ENCODE measurements at regions not wholly inside any gene's neighbourhood (a gene's known extent, or its start where the extent isn't known, plus 50 kb on each side); places are given as distances from the start of the nearest gene placed in this dataset.
"Not testable (repeated sequence)": the region's sequence is repeated elsewhere in the genome, so short reads cannot be mapped to it uniquely, and the experiment has no call there.

GRCh38 chr10:64547168-64547567 lies 1026.0 kb downstream of the REEP3 start:
- no peaks in the 10 kb centered on the region for H3K27me3 ChIP-seq (ENCODE audit: control insufficient read depth, insufficient read depth, low read length)
- H3K4me1 ChIP-seq (ENCODE audit: control insufficient read depth, insufficient read depth, low read length) = no peaks in the 10 kb centered on the region
- H3K4me3 ChIP-seq (ENCODE audit: low read length) = no peak overlapping the region
- H3K9ac ChIP-seq (ENCODE audit: low read length) = no peak overlapping the region
- no peaks in the 10 kb centered on the region for H3K9me3 ChIP-seq (ENCODE audit: control insufficient read depth, low read length)
- H3K36me3 ChIP-seq (ENCODE audit: control insufficient read depth, insufficient read depth, low read length) = no peaks in the 10 kb centered on the region

GRCh38 chr10:64555666-64556065 lies 1034.5 kb downstream of the REEP3 start:
- Histone ChIP-seq H3K36me3 (ENCODE audit: control insufficient read depth, insufficient read depth, low read length) (no peaks in the 10 kb centered on the region), H3K4me1 (ENCODE audit: control insufficient read depth, insufficient read depth, low read length) (no peaks in the 10 kb centered on the region), H3K9ac (ENCODE audit: low read length) (no peak overlapping the region), H3K9me3 (ENCODE audit: control insufficient read depth, low read length) (no peaks in the 10 kb centered on the region), H3K27me3 (ENCODE audit: control insufficient read depth, insufficient read depth, low read length) (no peaks in the 10 kb centered on the region), H3K4me3 (ENCODE audit: low read length) (no peak overlapping the region)

DNA sequence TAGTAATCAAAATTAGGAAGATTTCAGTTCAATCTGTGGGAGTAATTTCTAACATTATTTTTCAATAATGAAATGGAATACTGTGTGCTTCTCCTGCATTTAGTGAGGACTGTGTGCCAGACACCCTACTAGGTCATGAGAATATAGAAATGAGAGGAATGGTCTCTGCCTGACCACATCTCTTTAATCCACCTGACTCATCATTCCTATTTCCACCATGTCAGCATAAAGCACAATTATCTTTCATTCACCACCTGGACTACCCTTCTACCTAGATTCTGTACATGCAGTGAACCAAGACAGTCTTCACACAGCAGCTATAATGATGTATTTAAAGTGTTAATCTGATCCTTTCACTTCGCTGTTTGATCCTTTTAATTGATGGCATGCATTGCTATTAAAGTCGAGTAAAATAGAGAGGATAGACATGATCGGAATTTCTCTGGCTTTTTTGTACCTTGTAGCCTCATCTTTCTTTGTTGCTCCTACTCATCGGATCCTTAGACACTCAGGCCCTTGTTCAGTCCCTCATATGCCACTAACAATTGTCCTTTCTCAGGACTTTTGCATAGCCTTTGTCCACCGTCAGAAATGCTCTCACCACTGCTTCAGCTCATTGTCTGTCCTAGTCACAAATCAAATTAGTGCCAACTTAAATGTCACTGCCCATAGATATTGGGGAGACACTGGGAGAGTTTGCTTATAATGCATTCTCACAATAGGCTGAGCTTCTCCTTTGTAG lies 1037.1 kb downstream of the REEP3 start:
- H3K9ac ChIP-seq (ENCODE audit: low read length) = no peak overlapping the region
- H3K27me3 ChIP-seq (ENCODE audit: control insufficient read depth, insufficient read depth, low read length) = no peaks in the 10 kb centered on the region
- no peaks in the 10 kb centered on the region for H3K9me3 ChIP-seq (ENCODE audit: control insufficient read depth, low read length)
- no peak overlapping the region for H3K4me3 ChIP-seq (ENCODE audit: low read length)
- no peaks in the 10 kb centered on the region for H3K36me3 ChIP-seq (ENCODE audit: control insufficient read depth, insufficient read depth, low read length)
- no peaks in the 10 kb centered on the region for H3K4me1 ChIP-seq (ENCODE audit: control insufficient read depth, insufficient read depth, low read length)

- H3K36me3 ChIP-seq (ENCODE audit: control insufficient read depth, insufficient read depth, low read length) = no peaks in the 10 kb centered on the region
- H3K27me3 ChIP-seq (ENCODE audit: control insufficient read depth, insufficient read depth, low read length) = no peaks in the 10 kb centered on the region
- H3K4me1 ChIP-seq (ENCODE audit: control insufficient read depth, insufficient read depth, low read length) = peaks cover 8% of the 10 kb centered on the region
Measured at GRCh38 chr10:64571056-64571455, 1049.9 kb downstream of the REEP3 start.

DNA sequence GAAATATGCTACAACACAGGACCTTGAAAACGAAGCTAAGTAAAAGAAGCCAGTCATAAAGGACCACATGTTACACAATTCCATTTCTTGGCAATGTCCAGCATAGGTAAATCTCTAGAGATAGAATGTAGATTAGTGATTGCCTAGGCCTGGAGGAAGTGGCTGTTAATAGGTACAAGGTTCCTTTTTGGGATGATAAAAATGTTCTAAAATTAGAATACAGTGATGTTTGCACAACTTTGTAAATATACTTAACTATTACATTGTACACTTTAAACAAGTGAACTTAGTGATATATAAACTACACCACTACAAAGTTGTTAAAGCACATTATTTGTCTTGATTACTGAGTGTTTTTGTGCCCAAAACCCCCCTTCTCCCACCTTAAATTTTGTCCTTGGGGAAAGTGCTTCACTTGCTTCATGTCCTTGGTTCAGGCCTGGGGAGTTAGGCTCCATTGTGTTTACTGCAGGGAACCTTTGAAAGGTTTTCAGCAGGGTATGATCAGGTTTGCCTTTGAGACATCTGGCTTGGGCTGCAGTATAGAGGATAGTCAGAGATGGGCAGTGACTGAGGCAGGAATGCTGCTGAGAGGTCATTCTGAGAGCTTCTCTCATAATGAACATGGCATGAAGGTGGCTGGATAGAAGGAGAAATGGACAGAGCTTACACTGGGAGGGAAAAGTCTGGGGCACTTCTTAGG lies 1052.6 kb downstream of the REEP3 start:
- Histone ChIP-seq H3K4me1 (ENCODE audit: control insufficient read depth, insufficient read depth, low read length) (peaks cover 8% of the 10 kb centered on the region), H3K27me3 (ENCODE audit: control insufficient read depth, insufficient read depth, low read length) (peaks cover 3% of the 10 kb centered on the region), H3K36me3 (ENCODE audit: control insufficient read depth, insufficient read depth, low read length) (no peaks in the 10 kb centered on the region), H3K4me3 (ENCODE audit: low read length) (no peak overlapping the region), H3K9me3 (ENCODE audit: control insufficient read depth, low read length) (no peaks in the 10 kb centered on the region), H3K9ac (ENCODE audit: low read length) (no peak overlapping the region)

More at GRCh38 chr10:64571056-64571455, 1049.9 kb downstream of the REEP3 start:
- no peak overlapping the region for H3K4me3 ChIP-seq (ENCODE audit: low read length)
- H3K9me3 ChIP-seq (ENCODE audit: control insufficient read depth, low read length) = no peaks in the 10 kb centered on the region
- no peak overlapping the region for H3K9ac ChIP-seq (ENCODE audit: low read length)

GRCh38 chr10:64574371-64574770 lies 1053.2 kb downstream of the REEP3 start:
- Histone ChIP-seq H3K4me3 (ENCODE audit: low read length) (no peak overlapping the region), H3K9ac (ENCODE audit: low read length) (no peak overlapping the region), H3K9me3 (ENCODE audit: control insufficient read depth, low read length) (no peaks in the 10 kb centered on the region), H3K27me3 (ENCODE audit: control insufficient read depth, insufficient read depth, low read length) (peaks cover 3% of the 10 kb centered on the region), H3K36me3 (ENCODE audit: control insufficient read depth, insufficient read depth, low read length) (no peaks in the 10 kb centered on the region), H3K4me1 (ENCODE audit: control insufficient read depth, insufficient read depth, low read length) (peaks cover 8% of the 10 kb centered on the region)

GRCh38 chr10:64576497-64576896 lies 1055.3 kb downstream of the REEP3 start:
- Histone ChIP-seq H3K9ac (ENCODE audit: low read length) (no peak overlapping the region), H3K4me3 (ENCODE audit: low read length) (no peak overlapping the region), H3K36me3 (ENCODE audit: control insufficient read depth, insufficient read depth, low read length) (no peaks in the 10 kb centered on the region), H3K27me3 (ENCODE audit: control insufficient read depth, insufficient read depth, low read length) (peaks cover 3% of the 10 kb centered on the region), H3K9me3 (ENCODE audit: control insufficient read depth, low read length) (no peaks in the 10 kb centered on the region), H3K4me1 (ENCODE audit: control insufficient read depth, insufficient read depth, low read length) (peaks cover 8% of the 10 kb centered on the region)

DNA sequence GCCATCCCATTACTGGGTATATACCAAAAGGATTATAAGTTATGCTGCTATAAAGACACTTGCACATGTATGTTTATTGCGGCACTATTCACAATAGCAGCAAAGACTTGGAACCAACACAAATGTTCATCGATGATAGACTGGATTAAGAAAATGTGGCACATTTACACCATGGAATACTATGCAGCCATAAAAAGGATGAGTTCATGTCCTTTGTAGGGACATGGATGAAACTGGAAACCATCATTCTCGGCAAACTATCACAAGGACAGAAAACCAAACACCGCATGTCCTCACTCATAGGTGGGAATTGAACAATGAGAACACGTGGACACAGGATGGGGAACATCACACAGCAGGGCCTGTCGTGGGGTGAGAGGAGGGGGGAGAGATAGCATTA lies 1057.6 kb downstream of the REEP3 start:
- not testable (repeated sequence) for H3K36me3 ChIP-seq (ENCODE audit: control insufficient read depth, insufficient read depth, low read length); H3K4me1 ChIP-seq (ENCODE audit: control insufficient read depth, insufficient read depth, low read length); H3K27me3 ChIP-seq (ENCODE audit: control insufficient read depth, insufficient read depth, low read length); H3K9me3 ChIP-seq (ENCODE audit: control insufficient read depth, low read length); H3K4me3 ChIP-seq (ENCODE audit: low read length); H3K9ac ChIP-seq (ENCODE audit: low read length)

DNA sequence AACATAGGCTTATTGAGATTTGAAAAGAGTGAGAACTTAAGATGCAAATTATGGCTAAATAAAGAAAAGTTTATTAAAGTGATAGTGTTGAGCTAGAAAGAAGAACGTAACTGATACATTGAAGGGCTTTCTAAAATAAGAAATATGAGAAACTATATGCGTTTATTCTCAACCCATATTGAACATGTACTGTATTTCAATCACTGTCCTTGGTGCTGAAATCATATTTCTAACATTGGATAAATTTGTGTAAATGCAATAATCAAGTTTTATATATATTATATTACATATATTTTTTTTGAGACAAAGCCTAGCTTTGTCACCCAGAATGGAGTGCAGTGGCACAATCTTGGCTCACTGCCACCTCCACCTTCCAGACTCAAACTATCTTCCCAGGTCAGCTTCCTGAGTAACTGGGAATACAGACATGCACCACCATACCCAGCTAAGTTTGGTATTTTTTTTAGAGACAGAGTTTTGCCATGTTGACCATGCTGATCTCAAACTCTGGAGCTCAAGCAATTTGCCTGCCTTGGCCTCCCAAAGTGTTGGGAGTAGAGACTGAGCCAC lies 1065.8 kb downstream of the REEP3 start:
- Histone ChIP-seq H3K4me1 (ENCODE audit: control insufficient read depth, insufficient read depth, low read length) (no peaks in the 10 kb centered on the region), H3K9me3 (ENCODE audit: control insufficient read depth, low read length) (no peaks in the 10 kb centered on the region), H3K9ac (ENCODE audit: low read length) (no peak overlapping the region), H3K36me3 (ENCODE audit: control insufficient read depth, insufficient read depth, low read length) (no peaks in the 10 kb centered on the region), H3K4me3 (ENCODE audit: low read length) (no peak overlapping the region), H3K27me3 (ENCODE audit: control insufficient read depth, insufficient read depth, low read length) (no peaks in the 10 kb centered on the region)

GRCh38 chr10:64594072-64594471 lies 1072.9 kb downstream of the REEP3 start:
- Histone ChIP-seq H3K4me3 (ENCODE audit: low read length) (no peak overlapping the region), H3K9ac (ENCODE audit: low read length) (no peak overlapping the region), H3K9me3 (ENCODE audit: control insufficient read depth, low read length) (no peaks in the 10 kb centered on the region), H3K4me1 (ENCODE audit: control insufficient read depth, insufficient read depth, low read length) (no peaks in the 10 kb centered on the region), H3K27me3 (ENCODE audit: control insufficient read depth, insufficient read depth, low read length) (no peaks in the 10 kb centered on the region), H3K36me3 (ENCODE audit: control insufficient read depth, insufficient read depth, low read length) (no peaks in the 10 kb centered on the region)

- no peaks in the 10 kb centered on the region for H3K27me3 ChIP-seq (ENCODE audit: control insufficient read depth, insufficient read depth, low read length)
- H3K36me3 ChIP-seq (ENCODE audit: control insufficient read depth, insufficient read depth, low read length) = no peaks in the 10 kb centered on the region
Measured at GRCh38 chr10:64598600-64598999, 1077.4 kb downstream of the REEP3 start.

DNA sequence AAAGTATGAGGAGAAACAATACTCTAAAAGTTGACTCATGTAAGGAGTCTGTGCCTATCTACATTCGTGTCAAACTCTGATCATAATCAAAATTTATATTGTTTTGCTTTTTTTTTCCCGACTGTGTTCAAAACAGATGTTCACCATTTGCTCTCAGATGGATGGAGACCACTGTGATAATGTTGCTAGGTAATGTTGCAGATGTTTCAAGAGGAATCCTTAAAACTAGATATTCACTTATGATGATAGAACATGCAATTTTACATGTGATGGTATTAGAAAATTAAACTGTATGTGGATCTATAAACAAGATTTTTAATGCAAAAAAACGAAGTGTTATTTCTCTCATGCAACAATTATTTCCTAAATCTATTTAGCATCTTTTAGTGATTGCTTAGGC lies 1080.1 kb downstream of the REEP3 start:
- Histone ChIP-seq H3K27me3 (ENCODE audit: control insufficient read depth, insufficient read depth, low read length) (no peaks in the 10 kb centered on the region), H3K9ac (ENCODE audit: low read length) (no peak overlapping the region), H3K4me1 (ENCODE audit: control insufficient read depth, insufficient read depth, low read length) (no peaks in the 10 kb centered on the region), H3K36me3 (ENCODE audit: control insufficient read depth, insufficient read depth, low read length) (no peaks in the 10 kb centered on the region), H3K4me3 (ENCODE audit: low read length) (no peak overlapping the region), H3K9me3 (ENCODE audit: control insufficient read depth, low read length) (no peaks in the 10 kb centered on the region)

More at GRCh38 chr10:64598600-64598999, 1077.4 kb downstream of the REEP3 start:
- H3K9me3 ChIP-seq (ENCODE audit: control insufficient read depth, low read length) = no peaks in the 10 kb centered on the region
- H3K4me3 ChIP-seq (ENCODE audit: low read length) = no peak overlapping the region
- H3K9ac ChIP-seq (ENCODE audit: low read length) = no peak overlapping the region
- H3K4me1 ChIP-seq (ENCODE audit: control insufficient read depth, insufficient read depth, low read length) = no peaks in the 10 kb centered on the region

Measured in mucosa of stomach (tissue), 1 donor.